ENCODE measurements at regions not wholly inside any gene's neighbourhood (a gene's known extent, or its start where the extent isn't known, plus 50 kb on each side); places are given as distances from the start of the nearest gene placed in this dataset.
A peak's percentile ranks its signal among the peaks of the same experiment; 100 is the strongest.

DNA sequence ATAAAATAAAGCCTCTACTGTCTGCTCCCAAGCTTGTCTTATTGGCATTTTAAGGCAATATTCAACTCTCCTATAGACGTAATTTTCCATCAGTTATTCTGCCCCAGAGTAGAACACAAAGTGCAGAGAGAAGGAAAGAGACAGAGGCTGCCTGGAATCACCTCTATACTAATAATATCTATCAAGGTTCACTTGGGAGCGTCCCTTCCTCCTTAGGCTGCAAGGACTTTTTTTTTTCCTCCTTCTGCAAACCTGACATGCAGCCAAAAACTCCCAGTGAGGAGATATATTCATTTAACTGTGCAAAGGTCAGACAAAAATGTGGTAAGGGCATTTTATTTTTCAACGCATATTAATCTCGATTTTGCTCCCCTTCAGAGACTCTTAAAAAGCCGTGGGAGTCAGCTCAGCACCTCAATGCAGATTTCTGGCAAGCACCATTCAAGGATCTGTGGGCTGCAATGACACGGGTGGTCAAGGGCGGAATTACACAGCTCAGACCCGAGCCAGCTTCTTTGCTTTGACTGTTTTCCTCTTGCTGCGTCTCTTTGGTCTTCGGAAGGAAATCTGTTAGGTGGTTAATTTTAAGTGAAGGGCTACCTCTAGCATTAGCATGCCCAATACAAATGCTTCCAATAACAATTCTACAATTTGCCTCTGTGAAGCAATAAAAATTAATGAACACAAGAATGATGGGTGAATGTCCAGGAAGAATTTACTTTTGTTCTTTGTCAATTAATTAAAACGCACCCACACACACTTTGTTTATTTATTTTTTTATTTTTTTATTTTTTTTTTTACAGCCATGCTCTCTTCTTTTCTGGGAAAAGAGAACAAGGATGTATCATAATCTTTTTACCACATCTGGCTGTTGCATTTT, 587.7 kb upstream of the GRAMD2B start:
- DNase-seq (ENCODE audit: low spot score) = no peak
- peak; percentile 60 for ATAC-seq

DNA sequence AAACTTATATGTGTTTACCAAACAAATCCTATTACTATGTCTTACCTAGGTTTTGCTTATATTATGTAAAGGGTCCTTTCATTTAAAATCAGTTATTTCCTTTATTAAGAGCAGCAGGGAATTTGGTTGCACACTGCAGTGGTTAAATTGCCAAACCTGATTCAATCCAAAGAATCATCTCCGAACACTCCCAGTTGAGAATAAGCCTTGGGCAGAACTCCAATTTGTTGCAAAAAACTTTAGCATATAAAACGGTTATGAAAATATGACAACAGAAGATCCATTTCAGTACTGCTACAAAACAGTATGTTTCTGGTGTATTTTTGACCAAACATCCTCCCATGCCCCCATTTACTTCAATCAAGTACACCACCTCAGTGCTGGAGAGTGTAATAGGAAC, 587.0 kb upstream of the GRAMD2B start:
- ATAC-seq (no peak), DNase-seq (ENCODE audit: low spot score) (no peak)

DNA sequence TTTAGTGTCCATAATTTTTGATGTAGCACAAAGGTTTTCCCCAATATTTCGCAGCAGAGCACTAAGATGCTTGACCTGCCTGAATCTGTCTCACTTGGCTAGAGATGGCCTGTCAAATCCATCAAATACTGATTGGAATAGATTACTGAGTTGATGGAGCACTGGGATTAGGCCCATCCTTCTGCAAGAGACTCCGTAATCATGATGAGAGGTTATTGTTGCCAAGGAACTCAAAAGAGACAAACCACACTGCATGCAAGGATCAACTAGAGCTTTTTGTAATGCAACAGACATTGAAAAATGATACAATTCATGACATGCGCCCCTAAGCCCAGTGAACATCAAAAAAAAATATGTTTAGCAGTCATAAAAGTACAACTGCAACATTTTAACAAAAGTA, 585.3 kb upstream of the GRAMD2B start:
- ATAC-seq = no peak

DNA sequence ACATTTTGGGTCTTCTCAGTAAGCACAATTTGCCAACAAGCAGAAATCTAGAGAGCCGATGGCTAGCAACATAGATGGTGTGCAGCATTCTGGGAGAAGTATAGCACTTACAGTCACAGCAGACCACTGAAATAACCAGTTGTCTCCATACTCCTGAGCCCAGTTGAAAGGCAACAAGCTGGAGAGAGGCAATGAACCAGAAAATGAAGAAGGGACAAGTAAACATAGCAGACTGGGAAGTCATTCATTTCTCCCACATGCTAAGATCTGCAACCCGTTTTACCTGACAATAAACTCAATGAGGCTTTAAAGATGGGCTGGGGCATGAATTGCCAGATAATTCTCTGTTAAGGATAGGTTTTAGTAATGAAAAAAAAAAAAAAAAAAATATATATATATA, 575.6 kb upstream of the GRAMD2B start:
- no peak for DNase-seq (ENCODE audit: low spot score)
- ATAC-seq = no peak

More for the DNA sequence above, 585.3 kb upstream of the GRAMD2B start:
- DNase-seq (ENCODE audit: low spot score) = no peak

DNA sequence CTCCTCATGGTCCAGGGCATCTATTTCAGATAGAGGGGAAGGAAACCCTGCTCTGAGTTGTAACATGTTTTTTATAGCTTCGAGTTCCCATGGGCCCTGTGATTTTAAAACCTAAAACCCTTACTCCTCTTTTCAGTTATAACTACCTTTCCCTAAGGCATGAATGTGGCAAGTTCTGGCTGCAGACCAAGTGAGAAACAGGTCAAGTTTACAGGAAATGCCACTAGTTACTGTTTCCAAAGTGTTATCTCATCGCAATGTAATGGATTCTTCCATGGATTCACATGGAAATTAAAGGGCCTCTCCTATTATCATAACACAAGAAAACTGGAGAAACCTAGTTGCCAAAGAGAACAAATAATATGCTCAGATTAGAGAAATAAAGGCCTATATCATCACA, 574.5 kb upstream of the GRAMD2B start:
- ATAC-seq (no peak), DNase-seq (ENCODE audit: low spot score) (no peak)

DNA sequence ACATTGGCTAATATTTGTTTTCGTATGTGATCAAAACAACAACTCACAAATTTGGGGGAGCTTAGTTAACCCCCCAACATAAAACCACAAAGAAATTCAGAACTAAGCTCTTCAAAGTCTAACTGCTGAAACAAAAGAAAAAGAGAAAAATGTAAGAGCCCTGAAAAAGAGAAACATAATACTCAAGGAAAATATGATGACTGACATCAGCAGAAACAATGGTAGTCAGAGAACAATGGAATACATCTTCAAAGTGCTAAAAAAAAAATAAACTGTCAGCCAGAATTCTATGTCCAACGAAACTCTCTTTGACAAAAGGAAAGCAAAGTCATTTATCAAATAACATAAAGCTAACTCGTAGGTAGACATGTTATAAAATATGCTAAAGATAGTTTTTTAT, 566.3 kb upstream of the GRAMD2B start:
- ATAC-seq (no peak), DNase-seq (ENCODE audit: low spot score) (no peak)

DNA sequence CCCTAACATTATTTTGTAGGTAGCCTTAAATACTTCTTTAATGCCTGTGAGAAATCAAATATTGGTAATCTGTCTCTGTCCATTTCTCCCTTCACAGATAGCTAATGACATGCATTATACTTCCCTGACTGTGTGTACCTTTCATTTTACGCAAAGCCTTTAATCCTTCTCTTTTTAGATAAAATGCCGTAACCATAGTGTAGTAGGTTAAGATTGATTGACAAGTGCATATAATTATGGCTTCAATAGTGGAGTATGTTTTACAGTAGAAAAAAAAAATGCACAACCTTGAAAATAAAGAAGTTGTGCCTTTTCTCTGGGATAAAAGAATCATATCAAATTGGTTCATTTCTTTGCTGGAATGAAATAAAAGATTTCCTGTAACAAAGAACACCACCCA, 559.6 kb upstream of the GRAMD2B start:
- ATAC-seq (no peak), DNase-seq (ENCODE audit: low spot score) (no peak)

DNA sequence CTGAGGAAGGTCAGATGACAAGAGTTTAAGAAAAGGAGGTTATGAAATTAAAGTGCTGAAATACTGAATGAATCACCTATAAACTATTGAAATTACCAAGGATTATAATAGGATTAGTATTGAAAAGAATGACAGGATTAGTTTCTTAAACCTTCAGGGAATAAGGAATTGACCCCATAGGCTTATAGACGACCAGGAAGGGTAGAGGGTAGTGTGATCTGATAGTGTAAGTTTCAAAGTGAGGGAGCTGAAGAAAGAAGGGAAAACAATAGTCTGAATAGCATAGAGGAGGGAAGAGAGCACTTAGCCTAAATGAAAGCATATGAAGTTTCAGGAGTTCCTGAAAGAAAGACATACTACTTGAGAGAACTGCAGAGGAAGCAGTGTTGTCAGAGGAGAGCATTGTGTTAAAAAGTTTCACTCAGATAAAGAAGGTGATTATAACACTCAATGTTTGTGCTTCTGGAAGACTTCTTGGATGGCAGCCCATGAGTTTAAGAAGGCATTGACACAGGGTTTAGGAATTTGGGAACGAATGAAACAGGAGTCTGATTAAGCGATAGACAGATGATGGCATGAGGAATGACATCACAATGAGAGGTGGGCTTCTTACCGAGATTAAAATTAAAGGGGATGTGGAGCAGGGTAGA, 557.9 kb upstream of the GRAMD2B start:
- no peak for DNase-seq (ENCODE audit: low spot score)
- no peak for ATAC-seq

DNA sequence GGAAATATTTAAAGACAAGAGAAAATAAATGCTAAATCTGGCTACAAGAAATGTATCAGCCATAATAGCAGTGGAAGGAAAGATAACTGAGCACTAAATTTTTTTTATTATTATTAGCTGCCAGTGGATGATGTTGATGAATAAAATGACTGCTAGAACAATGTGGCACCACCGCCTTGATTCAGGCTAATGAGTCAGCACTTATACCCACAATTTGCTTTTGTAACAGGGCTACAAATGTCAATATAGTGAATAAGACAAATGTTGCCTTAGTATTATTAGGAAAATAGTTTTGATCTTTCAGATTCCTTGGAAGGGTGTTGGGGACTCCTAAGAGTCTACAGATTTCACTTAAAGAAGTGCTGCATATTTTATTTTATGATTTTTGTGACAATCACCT, 555.2 kb upstream of the GRAMD2B start:
- ATAC-seq = no peak
- no peak for DNase-seq (ENCODE audit: low spot score)

DNA sequence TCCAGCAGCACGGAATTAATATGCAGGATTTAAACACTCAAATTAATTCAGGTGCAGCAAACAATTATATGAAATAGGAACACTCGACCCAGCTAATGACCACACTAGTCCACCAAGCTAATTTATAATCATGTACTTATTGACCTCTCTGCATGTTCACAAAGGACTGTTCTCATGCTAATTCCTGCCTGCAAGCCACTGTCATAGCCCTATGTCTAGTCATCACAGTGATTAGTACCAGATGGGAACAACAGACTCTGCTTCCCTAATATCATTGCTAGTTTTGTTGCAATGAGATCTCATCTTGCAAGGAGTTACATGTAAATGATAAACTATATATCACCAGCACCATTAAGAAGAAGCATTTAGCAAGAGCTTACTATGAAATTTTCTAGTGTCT, 553.0 kb upstream of the GRAMD2B start:
- ATAC-seq = no peak
- no peak for DNase-seq (ENCODE audit: low spot score)

DNA sequence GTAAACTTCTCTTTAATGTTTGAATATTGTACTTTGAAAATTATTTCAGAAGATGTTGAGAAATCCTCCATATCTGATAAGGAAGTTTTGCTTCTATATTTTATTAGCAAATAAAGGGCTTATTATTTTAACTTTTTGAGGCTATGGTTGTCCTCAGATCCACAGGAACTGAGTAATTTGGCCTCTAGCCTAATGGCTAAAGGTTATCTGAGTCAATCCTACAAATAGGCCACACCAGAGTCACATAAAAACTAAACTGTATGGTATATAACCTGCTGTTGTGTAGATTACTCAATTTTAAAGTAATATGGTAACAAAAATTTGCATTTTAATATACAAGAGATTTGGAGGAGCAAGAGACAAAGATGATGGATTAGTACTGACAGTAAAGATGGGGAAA, 549.2 kb upstream of the GRAMD2B start:
- ATAC-seq (no peak), DNase-seq (ENCODE audit: low spot score) (no peak)

DNA sequence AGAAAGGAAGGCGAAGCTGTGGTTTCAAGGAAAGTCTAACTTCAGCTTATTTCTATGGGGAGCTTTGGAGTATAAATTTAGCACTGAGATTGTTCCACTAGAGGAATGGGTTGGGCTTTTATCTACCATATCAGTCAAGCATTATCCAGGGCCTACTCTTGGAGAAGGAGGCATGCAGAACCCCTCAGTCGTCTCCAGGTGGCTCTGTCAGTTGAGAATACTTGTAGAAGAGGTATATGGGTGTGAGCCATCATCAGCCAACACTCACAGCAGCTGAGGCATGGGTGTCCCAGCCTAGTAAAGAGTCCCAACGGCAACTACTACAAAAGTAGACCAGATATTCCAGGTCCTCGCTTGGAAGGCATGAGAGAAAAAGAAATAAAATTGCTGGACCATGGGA, 548.5 kb upstream of the GRAMD2B start:
- ATAC-seq = no peak
- DNase-seq (ENCODE audit: low spot score) = no peak

DNA sequence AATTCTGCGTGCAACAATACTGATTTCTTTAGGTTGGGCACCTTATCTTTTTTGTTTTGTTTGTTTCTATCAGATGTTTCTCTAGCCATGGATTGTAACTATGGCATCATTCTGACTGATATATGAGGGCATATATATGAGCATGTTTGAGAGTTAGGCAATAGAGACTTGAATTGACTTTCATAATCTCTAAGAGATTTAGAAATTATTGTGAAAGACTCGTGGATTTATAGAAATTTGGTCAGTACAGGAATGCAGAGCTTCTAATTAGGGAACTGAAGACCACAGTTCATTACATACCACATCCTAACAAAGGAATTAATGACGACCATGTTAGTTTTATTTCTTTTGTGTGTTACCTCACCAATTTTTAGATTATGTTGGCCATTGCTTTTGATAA, 546.0 kb upstream of the GRAMD2B start:
- ATAC-seq = no peak

DNA sequence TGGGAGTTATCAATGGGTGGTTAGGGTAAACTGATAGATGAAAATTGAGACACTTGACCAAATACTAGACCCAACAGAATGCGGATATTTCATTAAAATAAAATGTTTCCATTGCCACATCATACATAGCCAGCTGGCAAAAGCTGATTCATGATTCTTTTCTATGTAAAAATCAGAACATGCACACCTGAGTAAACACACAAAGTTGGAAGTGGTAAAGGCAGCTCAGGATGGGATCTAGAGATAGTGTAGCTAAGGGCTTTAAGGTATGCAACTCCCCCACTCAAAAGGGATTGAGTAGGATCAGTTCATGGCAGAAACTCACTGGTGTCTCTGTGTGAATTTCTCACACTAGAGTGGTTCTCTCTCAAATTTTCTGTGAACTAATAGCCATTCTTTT, 541.1 kb upstream of the GRAMD2B start:
- no peak for ATAC-seq
- DNase-seq (ENCODE audit: low spot score) = no peak

More for the DNA sequence above, 546.0 kb upstream of the GRAMD2B start:
- no peak for DNase-seq (ENCODE audit: low spot score)

DNA sequence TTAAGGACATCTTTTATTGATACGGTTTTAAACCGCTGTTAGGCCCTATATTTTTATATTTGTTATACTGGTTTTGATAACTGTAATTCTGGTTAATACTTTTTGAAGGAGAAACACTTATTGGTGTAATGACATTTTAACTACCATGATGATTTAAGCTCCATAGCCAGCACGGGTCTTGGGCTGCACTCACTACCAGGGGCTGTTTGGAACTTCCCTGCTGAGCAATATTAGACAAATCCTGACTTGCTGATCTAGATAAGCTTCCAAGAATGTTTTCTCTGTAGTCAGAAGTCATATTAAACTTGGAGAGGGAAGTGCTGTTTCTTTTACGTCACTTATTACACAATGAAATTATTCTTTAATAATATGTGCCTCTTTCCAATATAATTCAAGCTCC, 540.0 kb upstream of the GRAMD2B start:
- ATAC-seq (no peak), DNase-seq (ENCODE audit: low spot score) (no peak)

DNA sequence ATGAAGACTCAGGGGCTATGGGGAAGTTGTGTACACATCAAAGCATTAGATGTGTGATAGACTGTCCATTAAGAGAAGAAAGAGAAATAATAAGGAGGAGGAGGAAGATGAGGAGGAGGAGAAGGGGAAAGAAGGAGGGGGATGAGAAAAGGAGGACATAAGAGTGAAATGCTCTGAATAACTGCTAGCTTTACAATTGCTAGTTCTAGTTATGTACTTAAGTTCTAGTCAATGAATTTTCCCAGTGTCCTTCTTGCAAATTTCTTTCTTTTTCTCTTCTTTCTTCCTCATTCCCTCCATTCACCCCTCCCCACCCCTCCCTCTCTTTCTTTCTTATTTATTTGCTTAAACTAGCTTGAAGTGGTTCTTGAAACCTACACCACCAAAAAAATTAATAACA, 534.9 kb upstream of the GRAMD2B start:
- ATAC-seq (no peak), DNase-seq (ENCODE audit: low spot score) (no peak)

DNA sequence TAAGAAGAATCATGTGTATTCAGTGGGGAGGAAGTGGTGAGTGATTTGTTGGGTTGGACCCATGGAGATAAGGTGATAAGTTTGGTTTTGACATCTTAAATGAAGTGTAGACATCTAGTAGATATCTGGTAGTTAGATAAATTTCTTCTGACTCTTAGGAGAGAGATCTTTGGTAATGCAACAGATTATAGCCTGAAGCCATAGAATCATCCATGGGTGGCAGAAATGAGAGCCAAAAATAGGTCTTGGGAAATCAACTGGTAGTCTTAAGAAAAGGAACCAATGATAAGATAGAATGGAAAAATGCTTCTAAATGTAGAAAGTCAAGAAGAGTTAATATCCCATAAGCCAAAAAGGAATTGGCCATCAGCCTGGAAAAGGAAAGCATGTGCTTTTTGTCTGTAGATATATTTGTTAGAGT, 532.7 kb upstream of the GRAMD2B start:
- ATAC-seq = no peak
- DNase-seq (ENCODE audit: low spot score) = no peak

DNA sequence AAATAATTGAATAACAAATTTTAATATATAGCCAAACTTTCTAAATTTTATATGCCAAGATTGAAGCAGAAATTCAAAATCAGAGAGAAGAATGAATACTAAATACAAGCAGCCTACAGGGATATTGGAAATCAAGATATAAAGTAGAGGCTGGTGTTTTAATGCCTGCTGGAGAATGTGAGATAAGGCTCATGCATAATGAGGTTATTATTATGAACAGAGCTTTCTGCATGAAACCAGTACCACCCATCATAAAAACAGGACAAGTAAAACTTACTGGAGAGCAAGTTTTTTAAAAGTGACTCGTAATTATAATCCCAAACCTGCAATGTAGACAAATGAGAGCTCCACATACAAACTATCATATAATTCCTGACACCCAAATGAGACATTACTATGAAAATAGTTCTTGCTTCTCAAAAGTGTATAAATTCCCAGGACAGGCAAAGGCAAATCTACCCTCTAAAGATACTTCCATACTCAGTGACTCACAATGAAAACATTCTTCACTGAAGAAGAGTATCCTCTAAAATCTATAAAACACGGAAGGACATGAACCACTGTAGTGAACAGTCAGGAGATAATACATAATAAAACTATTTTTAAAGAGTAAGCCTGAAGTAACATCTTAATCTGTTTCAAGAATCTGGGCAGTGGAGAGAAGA, 532.0 kb upstream of the GRAMD2B start:
- ATAC-seq = no peak
- DNase-seq (ENCODE audit: low spot score) = no peak

DNA sequence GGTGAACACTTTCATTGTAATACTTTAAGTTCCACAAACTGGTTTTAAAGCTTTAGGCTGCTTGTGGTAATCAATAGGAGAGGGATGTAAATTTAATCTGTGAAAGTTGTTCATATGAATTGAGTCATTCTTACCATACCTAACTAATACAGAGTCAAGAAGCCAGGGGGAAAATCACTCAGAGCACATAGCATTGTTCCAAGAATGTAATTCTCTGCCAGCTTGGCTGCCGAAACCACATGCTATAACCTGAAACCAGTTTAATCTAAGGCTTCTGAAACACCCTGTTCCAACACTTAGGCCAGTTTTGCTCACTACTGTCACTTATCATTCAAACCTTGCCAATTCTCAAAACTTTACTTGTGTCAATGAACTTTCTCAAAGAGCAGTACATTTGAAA, 528.8 kb upstream of the GRAMD2B start:
- DNase-seq (ENCODE audit: low spot score) (no peak), ATAC-seq (no peak)

DNA sequence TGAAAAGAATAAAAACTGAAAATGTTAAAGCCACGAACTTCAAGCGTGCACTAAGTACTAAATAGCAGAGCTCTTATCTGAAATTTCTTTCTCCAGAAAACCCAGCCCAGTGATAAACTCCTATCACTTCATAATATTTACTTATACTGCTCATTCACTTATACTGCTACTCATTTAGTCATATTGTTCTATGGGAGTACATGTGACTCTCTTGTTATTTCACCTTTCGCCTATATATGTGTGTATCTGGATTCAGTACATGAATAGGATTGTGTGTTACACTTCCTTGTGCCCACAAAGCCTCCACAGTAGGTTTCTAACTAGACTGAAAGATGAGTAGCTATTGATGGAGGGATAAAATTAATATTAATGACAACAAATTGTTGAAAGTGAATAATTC, 526.8 kb upstream of the GRAMD2B start:
- no peak for ATAC-seq
- DNase-seq (ENCODE audit: low spot score) = no peak

DNA sequence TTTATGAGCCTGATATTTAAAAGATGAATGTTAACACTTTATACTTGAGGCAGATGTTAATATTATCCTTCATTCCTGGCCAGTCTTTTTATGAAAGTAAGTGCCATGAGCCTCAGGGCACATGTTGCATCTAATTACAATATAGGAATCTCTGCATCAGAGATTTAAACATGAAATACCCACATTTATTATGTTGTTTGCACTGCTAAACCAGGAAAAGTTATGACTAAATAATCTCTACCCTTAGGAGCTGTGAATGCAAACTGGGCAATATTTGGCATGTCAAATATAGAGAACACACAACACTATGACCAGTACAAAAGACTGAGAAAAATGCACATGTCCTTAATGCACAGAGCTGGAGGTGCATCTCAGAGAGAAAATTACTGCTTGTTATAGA, 526.1 kb upstream of the GRAMD2B start:
- ATAC-seq = no peak
- DNase-seq (ENCODE audit: low spot score) = no peak

DNA sequence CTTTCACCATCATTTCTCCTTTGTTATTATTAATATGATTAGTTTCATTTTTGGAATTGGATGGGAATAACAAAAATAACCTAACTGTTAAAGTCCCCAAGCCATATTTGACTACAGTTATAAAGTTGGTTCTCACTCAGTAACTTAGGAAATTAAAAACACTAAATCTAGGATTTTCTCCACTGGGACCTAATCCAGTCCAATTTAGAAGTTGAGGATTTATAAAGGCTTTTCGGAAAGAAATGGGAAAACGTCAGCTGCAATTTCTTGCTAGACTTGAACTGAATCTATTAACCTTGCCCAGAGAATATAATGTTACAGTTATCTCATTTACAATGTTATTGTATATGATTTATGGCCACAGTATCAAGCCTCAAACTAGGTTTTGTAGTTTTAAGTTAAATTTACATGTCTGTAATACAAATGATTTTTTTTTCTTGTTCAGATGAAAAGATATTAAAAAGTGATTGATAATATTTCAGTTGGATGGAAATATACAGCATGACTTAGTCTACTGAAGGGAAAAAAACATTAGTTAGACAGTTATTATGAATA, 524.3 kb upstream of the GRAMD2B start:
- DNase-seq (ENCODE audit: low spot score) (no peak), ATAC-seq (no peak)

Data from left lobe of liver (tissue), 2 donors.